ENCODE measurements at regions not wholly inside any gene's neighbourhood (a gene's known extent, or its start where the extent isn't known, plus 50 kb on each side); places are given as distances from the start of the nearest gene placed in this dataset.
A peak's percentile ranks its signal among the peaks of the same experiment; 100 is the strongest.

DNA sequence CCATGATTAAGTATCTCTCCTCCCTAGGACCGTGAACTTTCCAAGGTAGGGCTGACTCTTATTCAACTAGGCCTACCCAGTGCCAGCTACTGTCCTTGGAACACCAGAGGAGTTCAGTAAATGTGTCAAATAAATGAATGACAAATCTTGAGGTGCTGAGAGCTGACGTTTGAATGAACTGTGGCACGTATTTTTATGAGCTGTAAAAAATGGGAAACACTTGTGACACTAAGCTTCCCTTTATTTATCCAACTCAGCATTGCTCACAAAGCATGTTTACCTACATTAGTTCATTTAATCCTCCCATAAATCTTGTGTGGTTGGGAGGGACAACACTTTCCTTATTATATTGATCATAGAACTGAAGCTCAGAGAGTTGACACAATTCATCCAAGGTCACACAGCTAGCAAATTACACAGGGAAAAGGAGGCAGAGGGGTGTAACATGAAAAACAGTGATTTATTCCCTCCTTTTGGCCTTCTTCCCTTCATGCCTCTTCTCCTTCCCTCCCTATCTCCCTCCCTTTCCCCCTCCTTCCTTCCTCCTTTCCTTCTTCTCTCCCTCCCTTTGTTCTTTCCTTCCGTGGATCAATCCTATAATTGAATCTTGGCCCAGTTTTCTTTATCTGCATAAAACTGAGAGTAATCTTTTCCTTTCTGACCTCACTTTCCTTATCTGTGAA, 412.6 kb downstream of the DMRT2 start:
- Mint-ChIP-seq H3K27ac (no peak overlapping the region), H3K36me3 (no peaks in the 10 kb centered on the region), H3K4me1 (peaks cover 5% of the 10 kb centered on the region), H3K27me3 (peaks cover 15% of the 10 kb centered on the region), H3K9me3 (no peaks in the 10 kb centered on the region), H3K4me3 (no peak overlapping the region)
- ATAC-seq, result no peak

DNA sequence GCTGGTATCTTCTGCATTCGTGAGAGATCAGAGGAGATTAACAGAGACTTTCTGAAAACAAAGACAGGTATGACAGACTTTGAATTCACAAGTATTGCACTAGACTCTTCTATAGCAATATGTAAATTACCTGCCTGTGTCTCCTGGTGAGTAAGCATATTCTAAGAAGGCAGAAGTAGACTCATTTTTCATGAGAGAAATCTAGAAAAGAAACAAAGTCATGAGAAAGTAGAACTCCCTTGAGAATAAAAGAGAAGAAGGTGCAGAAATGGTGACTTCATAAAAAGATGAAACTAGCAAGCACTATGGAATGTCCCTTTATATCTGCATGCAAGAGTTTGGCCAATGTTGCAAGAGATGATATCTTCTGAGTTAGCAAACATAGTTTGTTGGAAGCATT, 419.8 kb downstream of the DMRT2 start:
- peaks cover 4% of the 10 kb centered on the region for H3K9me3 Mint-ChIP-seq
- peak; percentile 46 for ATAC-seq
- no peaks in the 10 kb centered on the region for H3K4me1 Mint-ChIP-seq
- H3K36me3 Mint-ChIP-seq, result no peaks in the 10 kb centered on the region
- no peak overlapping the region for H3K27ac Mint-ChIP-seq
- no peak overlapping the region for H3K4me3 Mint-ChIP-seq
- H3K27me3 Mint-ChIP-seq, result no peaks in the 10 kb centered on the region

DNA sequence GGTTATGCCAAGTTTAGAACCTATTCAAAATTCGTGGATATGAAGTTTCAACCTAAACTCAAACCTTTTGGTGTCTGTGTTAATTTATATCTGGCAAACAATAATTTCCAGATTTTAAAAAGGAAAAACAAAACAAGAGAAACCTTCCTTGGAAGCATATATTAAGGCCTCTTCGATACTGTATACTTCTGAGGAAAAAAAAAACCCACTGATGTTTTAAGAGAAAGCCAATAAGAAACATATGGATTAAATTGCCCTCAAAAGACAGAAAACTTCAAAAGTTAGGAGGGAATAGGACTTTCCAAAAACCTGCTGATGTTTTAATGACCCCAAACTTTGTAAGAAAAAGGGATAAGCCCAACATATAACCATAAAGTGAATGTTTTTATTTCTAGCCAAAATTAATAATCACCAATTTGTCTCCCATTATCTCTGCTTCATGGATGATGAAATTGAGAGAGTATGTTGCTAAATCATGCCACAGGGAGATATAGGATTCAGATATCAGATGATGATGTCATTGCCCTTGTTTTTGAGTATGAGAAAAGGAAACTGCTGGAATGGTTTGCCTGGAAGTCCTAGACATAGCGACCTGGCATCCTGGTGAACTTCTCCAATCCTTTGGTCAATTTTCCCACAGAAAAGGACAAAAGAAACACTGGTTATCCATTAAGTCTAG, 423.9 kb downstream of the DMRT2 start:
- no peak overlapping the region for H3K27ac Mint-ChIP-seq
- H3K9me3 Mint-ChIP-seq, result peaks cover 8% of the 10 kb centered on the region
- no peaks in the 10 kb centered on the region for H3K36me3 Mint-ChIP-seq
- ATAC-seq, result no peak
- no peaks in the 10 kb centered on the region for H3K27me3 Mint-ChIP-seq
- no peaks in the 10 kb centered on the region for H3K4me1 Mint-ChIP-seq
- H3K4me3 Mint-ChIP-seq, result no peak overlapping the region

DNA sequence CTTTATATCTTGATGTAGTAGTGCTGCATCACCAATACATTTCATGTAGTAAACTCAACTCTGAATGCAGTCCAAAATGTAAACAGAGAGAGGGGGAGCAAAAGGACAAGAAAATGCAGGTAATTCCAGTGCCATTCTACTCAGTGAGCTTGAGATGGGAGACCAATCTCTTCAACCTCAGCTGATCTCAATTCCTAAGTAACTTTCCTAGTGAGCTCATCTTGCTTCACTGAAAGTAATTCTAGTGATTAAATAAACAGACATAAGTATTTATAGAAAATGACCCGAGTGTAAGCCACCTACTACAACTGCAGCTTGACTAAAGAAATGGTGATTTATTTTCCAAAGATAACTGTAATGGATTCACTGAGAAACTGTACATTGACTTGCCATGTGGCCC, 424.5 kb downstream of the DMRT2 start:
- H3K27ac Mint-ChIP-seq, result no peak overlapping the region
- ATAC-seq, result no peak
- H3K4me1 Mint-ChIP-seq, result no peaks in the 10 kb centered on the region
- no peaks in the 10 kb centered on the region for H3K36me3 Mint-ChIP-seq
- H3K9me3 Mint-ChIP-seq, result peaks cover 8% of the 10 kb centered on the region
- H3K27me3 Mint-ChIP-seq, result no peaks in the 10 kb centered on the region
- no peak overlapping the region for H3K4me3 Mint-ChIP-seq

DNA sequence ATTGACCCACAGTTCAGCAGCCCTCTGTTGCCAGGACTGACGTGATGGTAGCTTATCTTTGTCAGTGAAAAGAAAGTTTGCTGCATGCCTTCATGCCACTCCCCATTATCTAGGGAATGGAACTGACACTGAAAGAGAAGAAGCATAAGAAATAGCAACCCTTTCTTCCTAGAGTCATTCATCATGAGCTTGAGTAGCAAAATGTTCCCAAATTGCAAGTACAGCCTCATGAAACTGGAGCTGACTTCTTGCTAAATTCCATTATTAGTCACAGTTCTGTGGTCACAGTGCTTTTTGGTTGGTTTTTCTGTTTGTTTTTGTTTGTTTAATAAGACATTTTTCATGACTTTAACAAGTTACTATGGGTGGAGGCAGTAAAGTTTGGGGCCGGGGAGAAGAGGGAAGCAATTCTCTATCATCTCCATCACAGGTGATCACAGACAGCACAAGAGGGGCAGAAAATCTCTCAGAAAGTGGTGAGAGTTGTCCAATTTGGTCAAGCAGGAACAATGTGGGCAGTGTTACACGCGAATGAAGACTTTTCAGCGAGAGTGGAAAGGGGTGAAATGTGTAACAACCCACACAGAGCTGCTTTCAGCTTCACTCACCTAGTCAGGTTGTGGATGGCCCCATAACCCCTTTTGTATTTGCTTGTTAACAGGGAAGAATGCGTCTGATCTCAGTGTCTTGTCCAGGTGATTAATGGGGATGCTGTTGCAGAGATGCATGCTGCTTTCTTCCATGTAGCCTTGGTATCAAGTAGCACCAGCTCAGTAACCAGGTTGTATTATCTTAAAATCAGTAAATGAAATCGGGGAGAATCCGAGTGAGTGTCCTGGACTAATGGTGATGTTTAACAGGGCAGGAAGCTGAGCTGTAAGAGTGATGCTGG, 440.4 kb downstream of the DMRT2 start:
- H3K4me1 Mint-ChIP-seq, result no peaks in the 10 kb centered on the region

DNA sequence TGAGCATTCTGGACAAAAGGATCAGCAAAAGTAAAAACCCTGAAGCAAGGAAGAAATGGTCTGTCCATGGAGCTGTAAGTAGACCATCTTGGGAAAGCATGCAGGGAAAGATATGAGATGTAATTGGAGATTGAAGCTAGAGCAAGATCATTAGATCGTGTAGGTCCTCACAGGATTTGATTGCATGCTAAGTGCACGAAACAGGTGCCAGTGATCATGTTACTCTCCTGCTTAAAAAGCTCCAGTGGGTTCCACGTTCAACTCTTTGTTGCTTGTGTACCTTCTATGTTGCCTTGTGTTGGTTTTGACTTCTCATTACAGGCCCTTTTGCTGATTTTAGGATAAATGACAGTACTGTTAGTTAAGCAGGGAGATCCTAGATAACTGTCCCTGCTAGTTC, 442.0 kb downstream of the DMRT2 start:
- Mint-ChIP-seq H3K36me3 (no peaks in the 10 kb centered on the region), H3K4me3 (no peak overlapping the region), H3K9me3 (peaks cover 4% of the 10 kb centered on the region), H3K27me3 (no peaks in the 10 kb centered on the region), H3K4me1 (no peaks in the 10 kb centered on the region), H3K27ac (no peak overlapping the region)
- no peak for ATAC-seq

More for the DNA sequence above, 440.4 kb downstream of the DMRT2 start:
- Mint-ChIP-seq H3K27me3 (no peaks in the 10 kb centered on the region), H3K4me3 (no peak overlapping the region), H3K36me3 (no peaks in the 10 kb centered on the region), H3K27ac (no peak overlapping the region), H3K9me3 (peaks cover 4% of the 10 kb centered on the region)
- ATAC-seq, result peak; percentile 43

DNA sequence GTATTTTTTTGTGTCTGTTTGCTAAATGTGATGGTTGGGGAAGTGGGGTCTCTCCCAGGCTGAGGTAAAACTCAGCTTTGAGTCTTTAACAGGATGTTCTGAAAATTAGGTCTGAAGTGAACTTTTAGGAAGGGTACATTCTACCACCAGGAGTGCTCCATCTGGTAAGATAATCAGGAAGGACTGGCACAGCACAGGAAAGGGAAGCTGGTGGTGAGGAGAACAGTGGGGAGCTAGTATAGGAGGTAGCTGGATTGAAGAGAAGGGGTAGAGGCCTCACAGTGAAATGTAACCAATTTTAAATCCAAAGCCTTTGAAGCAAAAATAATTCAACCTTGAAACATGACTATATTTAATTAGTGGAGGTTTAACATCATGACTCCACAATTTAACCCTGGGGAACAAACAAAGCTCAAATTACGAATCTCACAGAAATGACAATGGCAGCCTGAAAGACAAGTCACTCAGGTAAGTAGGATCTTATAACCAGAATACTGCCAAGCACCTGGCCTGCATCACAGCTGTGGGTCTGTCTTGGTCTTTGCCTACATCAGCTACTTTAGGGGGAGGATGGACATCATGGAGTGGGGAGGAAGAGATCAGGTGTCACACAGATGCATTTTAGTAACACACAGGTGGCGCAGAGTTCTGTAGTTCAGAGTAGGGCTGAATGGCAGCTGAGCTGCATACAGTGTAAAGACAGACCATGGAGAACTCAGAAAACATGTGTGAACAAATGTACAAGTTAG, 445.3 kb downstream of the DMRT2 start:
- Mint-ChIP-seq H3K27me3 (no peaks in the 10 kb centered on the region), H3K4me1 (no peaks in the 10 kb centered on the region), H3K27ac (no peak overlapping the region), H3K4me3 (no peak overlapping the region), H3K9me3 (no peaks in the 10 kb centered on the region), H3K36me3 (no peaks in the 10 kb centered on the region)
- ATAC-seq, result peak; percentile 42

DNA sequence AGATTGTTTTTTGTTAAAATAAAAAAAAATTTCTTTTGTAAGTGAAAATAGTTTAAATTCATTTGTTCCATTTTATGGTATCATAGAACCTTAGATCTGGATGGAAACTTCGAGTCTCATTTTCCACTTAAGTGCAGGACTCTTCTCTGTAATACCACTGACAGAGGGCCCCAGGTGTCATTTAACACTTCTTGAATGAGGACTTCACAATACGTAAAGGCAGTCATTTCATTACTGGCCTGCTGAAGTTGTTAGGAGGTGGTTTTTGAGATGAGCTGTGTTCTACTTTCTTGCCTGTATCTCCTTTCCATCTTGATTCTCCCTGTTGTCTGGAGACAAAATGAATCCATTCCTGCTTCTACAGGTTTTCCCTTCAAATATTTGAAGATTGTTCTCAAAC, 455.3 kb downstream of the DMRT2 start:
- no peak overlapping the region for H3K4me3 Mint-ChIP-seq
- no peaks in the 10 kb centered on the region for H3K27me3 Mint-ChIP-seq
- no peak for ATAC-seq
- H3K36me3 Mint-ChIP-seq, result no peaks in the 10 kb centered on the region
- H3K9me3 Mint-ChIP-seq, result no peaks in the 10 kb centered on the region
- no peaks in the 10 kb centered on the region for H3K4me1 Mint-ChIP-seq
- no peak overlapping the region for H3K27ac Mint-ChIP-seq

DNA sequence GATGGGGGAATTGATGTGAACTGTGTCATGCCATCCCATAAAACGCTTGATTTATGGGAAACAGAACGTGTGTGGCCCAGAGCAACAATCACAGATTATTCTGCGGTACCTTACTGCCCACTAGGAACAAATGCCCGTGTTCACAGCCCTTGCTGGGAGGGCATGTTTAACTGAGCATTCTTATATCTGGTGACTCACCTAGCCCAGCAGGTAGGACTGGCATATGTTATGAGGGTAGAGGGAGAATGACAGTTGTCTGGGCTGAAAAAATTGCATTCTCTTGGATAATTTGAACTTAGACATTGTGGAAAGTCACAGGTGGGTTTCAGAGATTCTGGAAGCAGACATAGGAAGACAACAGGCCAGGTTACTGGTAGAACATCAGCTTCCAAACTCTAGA, 460.6 kb downstream of the DMRT2 start:
- no peaks in the 10 kb centered on the region for H3K36me3 Mint-ChIP-seq
- H3K4me1 Mint-ChIP-seq, result peaks cover 5% of the 10 kb centered on the region
- H3K9me3 Mint-ChIP-seq, result no peaks in the 10 kb centered on the region
- no peak overlapping the region for H3K27ac Mint-ChIP-seq
- H3K27me3 Mint-ChIP-seq, result peaks cover 11% of the 10 kb centered on the region
- ATAC-seq, result no peak
- H3K4me3 Mint-ChIP-seq, result no peak overlapping the region

DNA sequence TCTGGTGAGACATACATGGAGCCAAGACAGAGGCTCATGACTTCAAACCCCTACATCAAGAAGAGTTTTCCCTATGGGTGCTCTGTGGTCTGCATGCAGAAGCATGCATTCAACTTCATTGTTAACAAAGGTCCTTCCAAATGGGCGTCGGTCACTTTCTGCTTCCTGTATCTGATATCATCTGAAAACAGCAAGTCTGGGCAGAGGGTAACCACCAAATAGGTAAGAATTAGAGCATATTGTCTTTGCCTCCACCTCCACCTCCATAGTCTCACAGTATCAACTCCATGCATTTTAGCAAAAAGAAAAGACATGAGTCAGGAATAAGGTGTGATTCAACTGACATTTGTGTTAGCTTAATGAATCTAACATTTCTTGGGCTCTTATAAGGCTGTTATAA, 462.9 kb downstream of the DMRT2 start:
- Mint-ChIP-seq H3K4me3 (no peak overlapping the region), H3K36me3 (no peaks in the 10 kb centered on the region), H3K4me1 (peaks cover 6% of the 10 kb centered on the region), H3K27ac (no peak overlapping the region), H3K9me3 (no peaks in the 10 kb centered on the region), H3K27me3 (peaks cover 11% of the 10 kb centered on the region)
- ATAC-seq, result no peak

DNA sequence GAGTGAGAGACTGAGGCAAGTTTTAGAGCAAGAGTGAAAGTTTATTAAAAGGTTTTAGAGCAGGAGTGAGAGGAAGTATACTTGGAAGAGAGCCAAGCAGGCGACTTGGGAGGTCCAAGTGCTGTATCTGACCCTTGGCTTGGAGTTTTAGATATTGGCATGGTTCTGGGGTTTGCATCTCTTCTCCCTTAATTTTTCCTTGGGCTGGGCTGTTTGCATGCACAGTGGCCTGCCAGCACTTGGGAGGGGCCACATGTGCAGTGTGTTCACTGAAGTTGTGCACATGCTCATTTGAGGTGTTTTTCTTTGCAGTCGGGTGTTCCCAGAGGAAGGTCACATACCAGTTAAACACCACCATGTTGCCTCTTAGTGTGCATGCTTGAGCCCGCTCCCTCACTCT, 464.1 kb downstream of the DMRT2 start:
- Mint-ChIP-seq H3K4me1 (peaks cover 6% of the 10 kb centered on the region), H3K27me3 (peaks cover 11% of the 10 kb centered on the region), H3K9me3 (no peaks in the 10 kb centered on the region), H3K27ac (no peak overlapping the region), H3K4me3 (no peak overlapping the region), H3K36me3 (no peaks in the 10 kb centered on the region)
- ATAC-seq, result no peak

DNA sequence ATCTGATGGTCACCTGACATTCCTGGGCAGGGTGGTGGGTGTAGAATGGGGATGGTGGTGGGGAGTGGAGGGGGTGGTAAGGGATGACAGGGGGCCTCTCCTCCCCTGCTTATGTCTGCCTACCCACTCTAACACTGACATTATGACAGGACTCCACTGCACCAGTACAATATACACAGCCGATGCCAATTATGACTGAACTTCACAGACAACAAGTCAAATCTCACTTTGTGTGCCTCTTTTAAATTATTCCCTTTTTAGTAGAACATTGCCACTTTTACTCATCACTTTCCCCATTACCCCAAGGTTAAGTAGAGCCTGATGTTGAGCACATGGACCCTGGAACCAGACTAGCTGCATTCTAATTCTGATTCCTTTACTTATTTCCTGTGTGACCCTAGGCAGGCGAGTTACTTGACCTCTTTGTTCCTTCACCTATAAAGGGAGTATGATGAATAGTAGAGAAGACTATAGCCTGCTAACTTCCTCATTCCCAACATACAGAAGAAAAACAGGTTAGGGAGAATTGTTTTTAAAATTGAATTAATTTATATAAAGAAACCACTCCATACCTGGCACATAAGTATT, 464.7 kb downstream of the DMRT2 start:
- Mint-ChIP-seq H3K4me3 (no peak overlapping the region), H3K27me3 (peaks cover 11% of the 10 kb centered on the region), H3K9me3 (no peaks in the 10 kb centered on the region), H3K36me3 (no peaks in the 10 kb centered on the region), H3K4me1 (peaks cover 6% of the 10 kb centered on the region), H3K27ac (no peak overlapping the region)
- ATAC-seq, result no peak

DNA sequence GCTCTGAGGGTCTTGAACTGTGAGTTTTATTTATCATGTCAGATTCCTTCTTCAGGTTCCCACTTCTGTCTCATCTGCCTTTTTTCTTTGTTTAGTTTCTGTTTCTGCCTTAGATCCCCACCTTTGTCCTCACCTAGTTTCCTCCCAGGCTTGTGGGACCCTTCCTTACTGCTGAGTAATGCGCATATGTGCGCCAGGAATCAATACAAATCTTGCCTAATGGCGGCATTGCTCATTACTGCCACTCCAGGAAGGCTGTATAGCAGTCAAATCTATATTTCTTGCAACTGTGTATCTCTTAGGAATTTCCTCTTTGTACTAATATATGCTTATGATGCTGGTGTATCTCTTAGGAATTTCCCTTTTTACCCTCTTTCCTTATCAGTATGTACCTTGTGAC, 465.4 kb downstream of the DMRT2 start:
- ATAC-seq, result no peak
- H3K36me3 Mint-ChIP-seq, result no peaks in the 10 kb centered on the region
- no peak overlapping the region for H3K27ac Mint-ChIP-seq
- no peaks in the 10 kb centered on the region for H3K9me3 Mint-ChIP-seq
- H3K4me3 Mint-ChIP-seq, result no peak overlapping the region
- peaks cover 6% of the 10 kb centered on the region for H3K4me1 Mint-ChIP-seq
- peaks cover 11% of the 10 kb centered on the region for H3K27me3 Mint-ChIP-seq

DNA sequence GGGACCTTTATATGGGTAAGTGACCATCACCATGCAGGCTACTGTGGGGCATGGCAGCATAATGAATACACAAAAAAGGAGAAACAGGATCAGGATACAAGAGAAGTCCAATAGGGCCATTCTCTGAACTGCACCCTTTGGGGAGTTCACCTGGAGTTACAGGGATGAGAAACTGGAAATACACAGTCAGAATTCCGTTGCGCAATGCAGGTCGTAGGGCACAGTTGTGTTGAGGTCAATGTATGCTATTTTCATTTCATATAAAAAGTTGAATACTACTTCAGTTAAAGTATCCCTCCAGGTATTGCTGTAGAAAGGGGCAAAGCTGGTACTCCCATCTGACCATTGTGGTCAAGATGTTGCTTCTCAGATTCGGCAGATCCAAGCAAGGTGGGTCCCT, 471.4 kb downstream of the DMRT2 start:
- H3K27me3 Mint-ChIP-seq, result no peaks in the 10 kb centered on the region
- no peaks in the 10 kb centered on the region for H3K4me1 Mint-ChIP-seq
- no peak for ATAC-seq
- H3K9me3 Mint-ChIP-seq, result no peaks in the 10 kb centered on the region
- H3K4me3 Mint-ChIP-seq, result no peak overlapping the region
- H3K36me3 Mint-ChIP-seq, result no peaks in the 10 kb centered on the region
- H3K27ac Mint-ChIP-seq, result no peak overlapping the region
